Epithelial cell of proximal tubule (primary cell): ENCODE measurements at regions not wholly inside any gene's neighbourhood (a gene's known extent, or its start where the extent isn't known, plus 50 kb on each side); places are given as distances from the start of the nearest gene placed in this dataset.

Experiments used
- DNase-seq: peaks from one replicate; pipeline ENCODE4 v3.0.0-alpha.2; 2011; ENCODE audit warnings: low read depth
- H3K4me3 ChIP-seq: 2 replicates; pipeline ENCODE4 v1.5.1; 2011; ENCODE audit warnings: low read depth, mild to moderate bottlenecking, low read length
- TF ChIP-seq, protein P1 (sequence below): conservative IDR thresholded peaks from 2 replicates; pipeline ENCODE4 v1.5.1; 2012; ENCODE audit warnings: low read depth, mild to moderate bottlenecking, low read length

DNA sequence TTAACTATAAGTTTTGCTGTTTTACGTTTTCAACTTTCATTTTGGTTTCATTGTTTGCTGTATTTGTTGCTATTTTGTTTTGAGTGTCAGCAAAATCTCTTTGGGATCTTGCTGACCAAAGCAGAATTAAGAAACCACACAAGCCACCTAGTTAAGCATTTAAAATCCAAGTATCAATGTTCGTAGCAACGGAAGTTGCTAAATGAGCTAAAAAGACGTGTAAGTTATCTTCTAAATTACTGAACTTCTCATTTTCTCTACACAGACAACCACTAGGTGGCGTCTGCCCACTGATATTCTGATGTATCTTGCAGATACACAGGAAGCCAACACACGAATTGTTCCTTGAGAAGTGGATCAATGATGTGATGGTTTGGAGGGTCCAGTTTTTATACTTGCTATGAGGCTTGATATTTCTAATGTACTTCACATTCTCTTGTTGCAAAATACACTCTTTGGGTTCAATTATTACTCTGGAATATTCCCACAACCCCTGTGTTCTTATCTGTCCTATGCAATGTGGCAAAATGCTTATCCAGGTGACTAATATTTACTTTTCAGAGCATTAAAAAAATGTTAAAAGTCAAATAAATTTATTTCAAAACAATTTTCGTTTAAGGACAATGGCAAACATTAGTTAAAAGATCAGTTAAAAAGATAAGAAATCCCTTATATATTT, 250.5 kb downstream of the TECRL start:
- peak; percentile 22 for DNase-seq
- peak overlapping the region; percentile 29 for H3K4me3 ChIP-seq
- TF ChIP-seq, protein P1, sequence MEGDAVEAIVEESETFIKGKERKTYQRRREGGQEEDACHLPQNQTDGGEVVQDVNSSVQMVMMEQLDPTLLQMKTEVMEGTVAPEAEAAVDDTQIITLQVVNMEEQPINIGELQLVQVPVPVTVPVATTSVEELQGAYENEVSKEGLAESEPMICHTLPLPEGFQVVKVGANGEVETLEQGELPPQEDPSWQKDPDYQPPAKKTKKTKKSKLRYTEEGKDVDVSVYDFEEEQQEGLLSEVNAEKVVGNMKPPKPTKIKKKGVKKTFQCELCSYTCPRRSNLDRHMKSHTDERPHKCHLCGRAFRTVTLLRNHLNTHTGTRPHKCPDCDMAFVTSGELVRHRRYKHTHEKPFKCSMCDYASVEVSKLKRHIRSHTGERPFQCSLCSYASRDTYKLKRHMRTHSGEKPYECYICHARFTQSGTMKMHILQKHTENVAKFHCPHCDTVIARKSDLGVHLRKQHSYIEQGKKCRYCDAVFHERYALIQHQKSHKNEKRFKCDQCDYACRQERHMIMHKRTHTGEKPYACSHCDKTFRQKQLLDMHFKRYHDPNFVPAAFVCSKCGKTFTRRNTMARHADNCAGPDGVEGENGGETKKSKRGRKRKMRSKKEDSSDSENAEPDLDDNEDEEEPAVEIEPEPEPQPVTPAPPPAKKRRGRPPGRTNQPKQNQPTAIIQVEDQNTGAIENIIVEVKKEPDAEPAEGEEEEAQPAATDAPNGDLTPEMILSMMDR = peak; percentile 85

DNA sequence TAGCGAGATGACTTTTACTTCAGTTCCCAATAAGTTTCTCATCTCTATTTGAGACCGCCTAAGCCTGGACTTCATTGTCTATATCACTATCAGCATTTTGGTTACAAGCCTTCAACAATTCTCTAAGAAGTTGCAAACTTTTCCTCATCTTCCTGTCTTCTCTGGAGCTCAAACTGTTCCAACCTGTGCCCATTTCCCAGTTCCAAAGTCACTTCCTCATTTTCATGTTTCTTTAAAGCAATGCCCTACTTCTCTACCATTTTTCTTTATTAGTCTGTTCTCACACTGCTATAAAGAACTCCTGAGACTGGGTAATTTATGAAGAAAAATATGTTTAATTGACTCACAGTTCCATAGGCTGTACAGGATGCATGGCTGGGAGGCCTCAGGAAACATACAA, 251.9 kb downstream of the TECRL start:
- no peak overlapping the region for H3K4me3 ChIP-seq

DNA sequence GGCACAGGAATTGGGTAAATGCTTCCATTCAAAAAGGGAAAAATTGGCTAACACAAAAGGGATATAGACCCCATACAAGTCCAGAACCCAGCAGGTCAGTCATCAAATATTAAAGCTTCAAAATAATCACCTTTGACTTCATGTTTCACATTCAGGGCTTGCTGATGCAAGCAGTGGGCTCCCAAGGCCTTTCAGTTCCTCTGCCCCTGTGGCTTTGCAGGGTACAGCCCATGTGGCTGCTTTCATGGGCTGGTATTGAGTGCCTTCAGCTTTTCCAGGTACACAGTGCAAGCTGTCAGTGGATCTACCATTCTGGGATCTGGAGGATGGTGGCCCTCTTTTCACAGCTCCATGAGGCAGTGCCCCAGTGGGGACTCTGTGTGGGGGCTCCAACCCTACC, 253.0 kb downstream of the TECRL start:
- TF ChIP-seq, protein P1 = no peak
- DNase-seq = no peak
- no peak overlapping the region for H3K4me3 ChIP-seq

More for the DNA sequence above, 251.9 kb downstream of the TECRL start:
- DNase-seq = no peak
- TF ChIP-seq, protein P1 = no peak

DNA sequence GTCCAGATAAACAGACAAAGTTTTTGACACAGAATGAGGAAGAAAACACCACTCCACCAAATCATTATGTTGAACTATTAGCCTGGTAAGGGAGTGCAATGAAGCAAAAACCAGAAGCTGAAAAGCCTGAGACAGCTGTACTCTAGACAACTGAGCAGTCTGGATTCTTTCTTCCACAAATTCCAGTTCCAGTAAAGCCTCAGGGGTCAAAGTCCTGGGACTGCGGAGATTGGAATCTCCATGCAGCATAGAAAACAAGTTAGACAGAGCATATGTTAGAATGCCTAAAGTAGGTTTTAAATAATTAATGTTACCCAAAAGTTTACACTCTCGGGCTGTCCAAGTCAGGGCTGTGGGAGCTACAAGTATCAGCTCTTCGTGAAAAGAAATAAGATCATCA, 263.2 kb downstream of the TECRL start:
- DNase-seq = peak; percentile 19
- H3K4me3 ChIP-seq = no peak overlapping the region
- TF ChIP-seq, protein P1 = no peak

DNA sequence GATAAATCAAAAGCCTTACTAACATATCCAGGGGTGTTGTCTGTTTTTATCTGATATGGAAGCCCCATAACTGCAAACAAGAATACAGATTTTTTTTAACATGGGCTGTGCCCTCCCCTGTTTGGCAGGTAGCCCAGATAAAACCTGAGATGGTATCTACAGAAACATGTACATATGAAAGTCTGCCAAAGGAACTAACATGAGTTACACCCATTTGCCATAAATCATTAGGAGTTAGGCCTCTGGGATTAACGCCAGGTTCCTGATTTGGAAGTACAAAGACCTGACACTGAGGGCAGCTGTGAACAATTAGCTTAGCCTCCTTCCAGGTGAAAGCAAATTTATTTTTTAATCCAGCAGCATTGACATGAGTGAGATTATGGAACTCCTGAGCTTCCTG, 264.3 kb downstream of the TECRL start:
- DNase-seq = no peak
- no peak overlapping the region for H3K4me3 ChIP-seq
- TF ChIP-seq, protein P1 = no peak

DNA sequence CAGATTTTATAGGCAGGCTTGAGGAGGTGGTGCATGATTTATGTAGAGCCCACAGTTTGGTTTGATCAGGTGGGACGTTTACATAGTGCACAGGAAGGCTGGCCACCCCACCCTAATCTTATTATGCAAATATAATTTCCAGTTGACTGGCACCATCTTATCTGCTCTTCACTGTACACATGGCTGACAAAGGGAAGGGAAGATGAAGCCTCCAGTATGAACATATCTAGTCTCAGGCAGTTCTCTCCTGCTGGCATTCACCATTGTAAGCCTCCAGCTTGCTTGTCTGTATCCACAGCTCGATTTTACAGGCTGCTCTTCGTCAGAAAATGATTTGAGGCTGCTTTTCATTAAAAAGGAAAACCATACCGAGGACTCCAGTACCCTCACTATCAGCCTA, 278.3 kb downstream of the TECRL start:
- TF ChIP-seq, protein P1 = no peak
- DNase-seq = no peak
- H3K4me3 ChIP-seq = no peak overlapping the region

DNA sequence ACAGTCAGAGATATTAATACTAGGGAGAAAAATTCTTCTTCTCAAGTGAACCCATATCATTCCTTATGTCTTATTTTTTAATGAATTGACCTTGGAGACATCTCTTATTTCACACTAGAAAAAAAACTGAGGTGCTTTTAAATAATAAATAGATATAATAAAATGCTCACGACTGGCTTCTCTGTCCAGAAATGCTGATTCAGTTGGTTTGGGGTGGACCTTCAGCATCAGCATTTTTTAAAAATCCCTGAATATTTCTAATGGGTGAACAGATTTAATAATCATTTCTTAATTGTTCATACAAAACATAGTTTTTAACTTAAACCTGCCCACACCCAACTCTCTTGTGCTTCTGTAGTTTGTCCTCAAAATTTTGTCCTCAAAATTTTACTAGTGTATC, 283.9 kb downstream of the TECRL start:
- TF ChIP-seq, protein P1 = no peak

More for the DNA sequence above, 283.9 kb downstream of the TECRL start:
- DNase-seq = no peak
- no peak overlapping the region for H3K4me3 ChIP-seq
